H1 (cell line): ENCODE measurements at regions not wholly inside any gene's neighbourhood (a gene's known extent, or its start where the extent isn't known, plus 50 kb on each side); places are given as distances from the start of the nearest gene placed in this dataset.

Experiments
- CTCF ChIA-PET: fragments of 300-600 bp; sonication (Branson Sonifier 250); formaldehyde crosslinking; loops from one replicate; lab custom pipeline; 2021; ENCODE audit not compliant: partially characterized antibody; lab: Charles Lee
- POLR2A ChIA-PET: fragments of 300-600 bp; sonication (Branson Sonifier 250); formaldehyde crosslinking; loops from one replicate; lab custom pipeline; 2021; ENCODE audit warnings: inconsistent platforms; ENCODE audit not compliant: partially characterized antibody; lab: Charles Lee
- DNase-seq, 2 experiments: peaks; one replicate each; pipeline versions ENCODE4 v3.0.0 to v3.0.0-alpha.2; 2010 to 2022; ENCODE audit warnings: low spot score in 2 of 2, low read depth in 1 of 2, mixed read lengths in 1 of 2
- FAIRE-seq: peaks from 2 replicates; lab custom pipeline; 2011; peaks lifted over from hg19 to GRCh38; lab: Jason Lieb, UNC
- H2AFZ ChIP-seq: 2 replicates; pipeline ENCODE4 v1.8.1; 2012; ENCODE audit warnings: low read length, inconsistent platforms
- H2AK5ac ChIP-seq: 2 replicates; pipeline ENCODE4 v1.6.1; 2013; ENCODE audit warnings: low read depth, low read length
- H2BK120ac ChIP-seq: replicated peaks from 2 replicates; pipeline ENCODE3; 2013; ENCODE audit warnings: low read depth, low read length, inconsistent platforms
- H2BK12ac ChIP-seq: 2 replicates; pipeline ENCODE4 v1.6.1; 2013; ENCODE audit warnings: low read depth, low read length
- H2BK15ac ChIP-seq: 2 replicates; pipeline ENCODE4 v1.6.1; 2013; ENCODE audit warnings: low read length
- H2BK20ac ChIP-seq: 2 replicates; pipeline ENCODE4 v1.6.1; 2013; ENCODE audit warnings: low read length
- H2BK5ac ChIP-seq: 2 replicates; pipeline ENCODE4 v1.6.1; 2013; ENCODE audit warnings: low read depth, low read length
- H3K14ac ChIP-seq: 2 replicates; pipeline ENCODE4 v1.6.1; 2013; ENCODE audit warnings: inconsistent platforms; ENCODE audit not compliant: insufficient read length
- H3K18ac ChIP-seq: 2 replicates; pipeline ENCODE4 v1.6.1; 2013; ENCODE audit warnings: low read length; ENCODE audit errors: extremely low read depth
- H3K23ac ChIP-seq: 2 replicates; pipeline ENCODE4 v1.6.1; 2013; ENCODE audit warnings: inconsistent platforms; ENCODE audit not compliant: insufficient read length
- H3K23me2 ChIP-seq: 2 replicates; pipeline ENCODE4 v1.6.1; 2013; ENCODE audit warnings: low read depth, low read length
- H3K27ac ChIP-seq: 2 replicates; pipeline ENCODE4 v1.6.1; 2011; ENCODE audit warnings: low read depth, low read length, inconsistent platforms
- H3K27me3 ChIP-seq, 4 experiments: replicated peaks in 1 of 4; 1 replicate in 1 of 4; 2 replicates in 3 of 4; pipeline versions ENCODE4 v1.6.1 to v1.8.1; 2011 to 2013; ENCODE audit warnings: low read length in 3 of 4, mild to moderate bottlenecking in 3 of 4, inconsistent platforms in 2 of 4, mixed read lengths in 2 of 4, moderate library complexity in 1 of 4; ENCODE audit not compliant: control insufficient read depth in 3 of 4, insufficient read depth in 3 of 4; ENCODE audit errors: extremely low read depth in 1 of 4
- H3K36me3 ChIP-seq, 4 experiments: 2 replicates each; pipeline versions ENCODE4 v1.6.1 to v1.8.1; 2011 to 2013; ENCODE audit warnings: mild to moderate bottlenecking in 4 of 4, low read length in 3 of 4, moderate library complexity in 2 of 4, control low read depth in 1 of 4, inconsistent platforms in 1 of 4; ENCODE audit not compliant: insufficient read depth in 4 of 4, control insufficient read depth in 2 of 4
- H3K4ac ChIP-seq: replicated peaks from 2 replicates; pipeline ENCODE3; 2013; ENCODE audit warnings: low read length, low read depth, mixed read lengths, inconsistent platforms; ENCODE audit not compliant: insufficient read length
- H3K4me1 ChIP-seq, 4 experiments: replicated peaks in 1 of 4; 1 replicate in 1 of 4; 2 replicates in 3 of 4; pipeline versions ENCODE4 v1.6.1 to v1.8.1; 2011 to 2013; ENCODE audit warnings: low read length in 3 of 4, inconsistent platforms in 2 of 4, mixed read lengths in 1 of 4; ENCODE audit not compliant: insufficient read depth in 4 of 4, control insufficient read depth in 3 of 4
- H3K4me2 ChIP-seq, 2 experiments: 2 replicates each; pipeline versions ENCODE4 v1.6.1 to v1.8.1; 2011 to 2013; ENCODE audit warnings: low read depth in 2 of 2, low read length in 2 of 2, control low read depth in 1 of 2, inconsistent platforms in 1 of 2, mild to moderate bottlenecking in 1 of 2; ENCODE audit not compliant: insufficient read depth in 1 of 2
- H3K4me3 ChIP-seq, 4 experiments: fragments of 200-600, 300-600 bp in 1 of 4; sonication (generic), shearing (Covaris generic), sonication (Bioruptor Twin) in 1 of 4; 2 replicates each; pipeline versions ENCODE4 v1.5.1 to v1.8.1; 2011 to 2016; ENCODE audit warnings: low read length in 4 of 4, low read depth in 3 of 4, control low read depth in 2 of 4, inconsistent platforms in 2 of 4, mild to moderate bottlenecking in 2 of 4, mixed read lengths in 1 of 4, moderate library complexity in 1 of 4; ENCODE audit not compliant: insufficient read depth in 2 of 4; ENCODE audit errors: extremely low read depth in 1 of 4
- H3K56ac ChIP-seq: replicated peaks from 2 replicates; pipeline ENCODE3; 2013; ENCODE audit warnings: low read depth, mild to moderate bottlenecking, mixed read lengths, low read length, inconsistent platforms; ENCODE audit not compliant: insufficient read length
- H3K79me1 ChIP-seq: 2 replicates; pipeline ENCODE4 v1.6.1; 2013; ENCODE audit warnings: low read depth, low read length, control low read depth
- H3K79me2 ChIP-seq, 2 experiments: 2 replicates each; pipeline versions ENCODE4 v1.6.1 to v1.8.1; 2012 to 2013; ENCODE audit warnings: low read length in 2 of 2, mild to moderate bottlenecking in 2 of 2, inconsistent platforms in 1 of 2; ENCODE audit not compliant: insufficient read depth in 2 of 2, control insufficient read depth in 1 of 2
- H3K9ac ChIP-seq, 4 experiments: replicated peaks in 1 of 4; 1 replicate in 1 of 4; 2 replicates in 3 of 4; pipeline versions ENCODE4 v1.6.1 to v1.8.1; 2011 to 2013; ENCODE audit warnings: low read depth in 3 of 4, low read length in 3 of 4, control low read depth in 2 of 4, mild to moderate bottlenecking in 2 of 4, moderate library complexity in 2 of 4, inconsistent platforms in 1 of 4; ENCODE audit errors: extremely low read depth in 1 of 4
- H3K9me3 ChIP-seq, 2 experiments: 2 replicates each; pipeline versions ENCODE4 v1.6.1 to v1.8.1; 2012 to 2013; ENCODE audit warnings: mild to moderate bottlenecking in 2 of 2, moderate library complexity in 2 of 2, control low read depth in 1 of 2, inconsistent platforms in 1 of 2, low read depth in 1 of 2, low read length in 1 of 2, mixed read lengths in 1 of 2; ENCODE audit not compliant: insufficient read depth in 2 of 2
- H4K20me1 ChIP-seq, 2 experiments: replicated peaks in 1 of 2; 2 replicates each; pipeline versions ENCODE3 to v1.8.1; 2011 to 2013; ENCODE audit warnings: inconsistent platforms in 2 of 2, low read length in 2 of 2, mild to moderate bottlenecking in 1 of 2; ENCODE audit not compliant: insufficient read depth in 2 of 2, control insufficient read depth in 1 of 2
- H4K5ac ChIP-seq: 2 replicates; pipeline ENCODE4 v1.6.1; 2013; ENCODE audit warnings: low read length, low read depth, mixed read lengths, inconsistent platforms; ENCODE audit not compliant: insufficient read length
- H4K8ac ChIP-seq: 2 replicates; pipeline ENCODE4 v1.8.0; 2013; ENCODE audit warnings: mild to moderate bottlenecking, moderate library complexity, low read length, inconsistent platforms; ENCODE audit not compliant: insufficient read depth; ENCODE audit errors: extremely low read depth
- H4K91ac ChIP-seq: replicated peaks from 2 replicates; pipeline ENCODE3; 2013; ENCODE audit warnings: low read length, mixed read lengths, inconsistent platforms; ENCODE audit not compliant: insufficient read length
- ATF2 ChIP-seq: IDR thresholded peaks from 2 replicates; pipeline ENCODE4 v1.6.1; 2012; ENCODE audit warnings: low read length, inconsistent platforms
- CHD1 ChIP-seq: IDR thresholded peaks from 2 replicates; pipeline ENCODE4 v1.6.1; 2012; ENCODE audit warnings: low read depth, low read length, improper control_type of control experiment
- EGR1 ChIP-seq: IDR thresholded peaks from 2 replicates; pipeline ENCODE4 v1.6.1; 2011; ENCODE audit warnings: low read depth, low read length, borderline replicate concordance
- JUND ChIP-seq: IDR thresholded peaks from 2 replicates; pipeline ENCODE4 v1.6.1; 2011; ENCODE audit warnings: mild to moderate bottlenecking, improper control_type of control experiment, low read length
- POLR2A ChIP-seq, 2 experiments: IDR thresholded peaks; 1 replicate in 1 of 2; 2 replicates in 1 of 2; pipeline ENCODE4 v1.6.1; 2011; ENCODE audit warnings: low read depth in 2 of 2, low read length in 2 of 2, mild to moderate bottlenecking in 2 of 2; ENCODE audit errors: control extremely low read depth in 1 of 2
- POU5F1 ChIP-seq: IDR thresholded peaks from 2 replicates; pipeline ENCODE4 v1.6.1; 2011; ENCODE audit warnings: low read depth, mild to moderate bottlenecking, low read length, moderate library complexity
- SIRT6 ChIP-seq: IDR thresholded peaks from one replicate; pipeline ENCODE4 v1.7.1; 2012; ENCODE audit warnings: low read length, inconsistent platforms
- SIX5 ChIP-seq: IDR thresholded peaks from 2 replicates; pipeline ENCODE4 v1.6.1; 2011; ENCODE audit warnings: mild to moderate bottlenecking, low read depth, low read length
- SUZ12 ChIP-seq: fragments of 200-600 bp; sonication (generic); IDR thresholded peaks from 2 replicates; pipeline ENCODE4 v1.6.1; 2012; ENCODE audit warnings: mild to moderate bottlenecking, inconsistent platforms, low read length, moderate library complexity, mixed read lengths
- TBP ChIP-seq: IDR thresholded peaks from 2 replicates; pipeline ENCODE4 v1.6.1; 2011; ENCODE audit warnings: low read depth, low read length, improper control_type of control experiment

GRCh38 chr5:93163010-93163663, 417.9 kb downstream of the NR2F1-AS1 start:
- H2AFZ ChIP-seq, result no peak overlapping the region
- POLR2A ChIA-PET, result no interaction called here
- H3K79me1 ChIP-seq, result no peaks in the 10 kb centered on the region
- H4K20me1 ChIP-seq, result no peaks in the 10 kb centered on the region
- no peak overlapping the region for H3K23ac ChIP-seq
- H2BK20ac ChIP-seq, result no peak overlapping the region
- H4K91ac ChIP-seq, result no peak overlapping the region
- no peak for FAIRE-seq
- no peak overlapping the region for H3K4me2 ChIP-seq
- H2AK5ac ChIP-seq, result no peak overlapping the region
- H3K27me3 ChIP-seq, result no peaks in the 10 kb centered on the region
- H3K4me3 ChIP-seq, result no peak overlapping the region
- no peak for DNase-seq
- no peak overlapping the region for H4K5ac ChIP-seq
- no peaks in the 10 kb centered on the region for H3K79me2 ChIP-seq
- H3K27ac ChIP-seq, result no peak overlapping the region
- H2BK15ac ChIP-seq, result no peak overlapping the region
- no peak overlapping the region for H2BK120ac ChIP-seq
- H2BK12ac ChIP-seq, result no peak overlapping the region
- H3K9me3 ChIP-seq, result no peaks in the 10 kb centered on the region
- no peak overlapping the region for H3K14ac ChIP-seq
- CTCF ChIA-PET, result no interaction called here
- H3K23me2 ChIP-seq, result no peaks in the 10 kb centered on the region
- no peak for TF ChIP-seq TBP
- no peak for TF ChIP-seq SIRT6
- no peak for TF ChIP-seq ATF2
- no peak for TF ChIP-seq SUZ12
- TF ChIP-seq CHD1, result no peak
- no peak for TF ChIP-seq POLR2A (IDR thresholded peaks at IDR 0.05; ENCODE audit: control extremely low read depth in 1 of 2, low read depth in 2 of 2, low read length in 2 of 2)
- TF ChIP-seq POU5F1, result no peak
- TF ChIP-seq EGR1, result no peak
- no peak for TF ChIP-seq SIX5
- no peak for TF ChIP-seq JUND
- H3K18ac ChIP-seq, result no peak overlapping the region
- H3K4me1 ChIP-seq, result no peaks in the 10 kb centered on the region
- no peak overlapping the region for H3K56ac ChIP-seq
- H3K9ac ChIP-seq, result no peak overlapping the region
- H3K36me3 ChIP-seq, result no peaks in the 10 kb centered on the region
- no peak overlapping the region for H3K4ac ChIP-seq
- no peak overlapping the region for H4K8ac ChIP-seq
- H2BK5ac ChIP-seq, result no peak overlapping the region
